HG03378 (cell line): ENCODE measurements at regions not wholly inside any gene's neighbourhood (a gene's known extent, or its start where the extent isn't known, plus 50 kb on each side); places are given as distances from the start of the nearest gene placed in this dataset.
"Not testable (repeated sequence)": the region's sequence is repeated elsewhere in the genome, so short reads cannot be mapped to it uniquely, and the experiment has no call there.

ENCODE experiments used
- ATAC-seq: cut with Tn5 transposase; IDR thresholded peaks from one replicate; pipeline ENCODE4 v1.9.1; 2021; ENCODE audit warnings: mild to moderate bottlenecking, moderate library complexity; ENCODE audit not compliant: unreplicated experiment

DNA sequence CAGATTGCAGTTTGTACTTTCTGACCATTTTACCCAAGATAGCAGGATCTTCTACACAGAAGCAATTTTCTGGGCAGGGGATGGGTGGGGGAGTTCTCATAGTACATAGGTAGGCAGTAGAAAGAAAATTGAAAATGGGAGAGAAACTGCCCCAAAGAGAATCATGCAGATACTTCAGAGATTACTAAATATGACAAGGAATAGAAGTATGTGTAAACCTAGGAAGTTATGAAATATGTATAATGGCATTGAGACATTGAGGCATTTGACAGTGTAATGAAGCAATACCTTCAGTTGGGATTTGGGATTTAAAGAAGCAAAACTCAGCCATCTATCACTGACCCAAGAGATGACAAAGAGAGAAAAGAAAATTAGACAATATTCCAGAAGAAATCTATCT lies 233.0 kb downstream of the PTN start:
- ATAC-seq, result no peak

GRCh38 chr7:137110091-137110509 lies 233.4 kb downstream of the PTN start:
- no peak for ATAC-seq

DNA sequence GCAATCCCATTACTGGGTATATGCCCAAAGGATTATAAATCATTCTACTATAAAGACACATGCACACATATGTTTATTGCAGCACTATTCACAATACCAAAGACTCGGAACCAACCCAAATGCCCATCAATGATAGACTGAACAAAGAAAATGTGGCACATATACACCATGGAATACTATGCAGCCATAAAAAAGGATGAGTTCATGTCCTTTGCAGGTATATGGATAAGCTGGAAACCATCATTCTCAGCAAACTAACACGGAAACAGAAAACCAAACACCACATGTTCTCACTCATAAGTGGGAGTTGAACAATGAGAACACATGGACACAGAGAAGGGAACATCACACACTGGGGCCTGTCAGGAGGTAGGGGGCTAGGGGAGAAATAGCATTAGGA lies 235.7 kb downstream of the PTN start:
- ATAC-seq, result not testable (repeated sequence)

- ATAC-seq, result not testable (repeated sequence)
Measured at GRCh38 chr7:137103526-137103925, 235.1 kb downstream of the CHRM2 start.

DNA sequence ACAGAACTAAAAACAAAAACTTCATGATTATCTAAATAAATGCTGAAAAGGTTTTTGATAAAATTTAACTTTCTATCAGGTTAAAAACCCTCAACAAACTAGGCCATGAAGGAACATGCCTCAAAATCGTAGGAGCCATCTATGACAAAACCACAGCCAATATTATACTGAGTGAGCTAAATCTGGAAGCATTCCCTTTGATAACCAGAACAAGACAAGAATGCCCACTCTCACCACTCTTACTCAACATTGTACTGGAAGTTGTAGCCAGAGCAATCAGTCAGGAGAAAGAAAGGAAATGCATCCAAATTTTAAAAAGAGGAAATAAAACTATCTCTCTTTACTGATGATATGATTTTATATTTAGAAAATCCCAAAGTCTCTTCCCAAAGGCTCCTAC lies 228.7 kb downstream of the CHRM2 start:
- no peak for ATAC-seq

DNA sequence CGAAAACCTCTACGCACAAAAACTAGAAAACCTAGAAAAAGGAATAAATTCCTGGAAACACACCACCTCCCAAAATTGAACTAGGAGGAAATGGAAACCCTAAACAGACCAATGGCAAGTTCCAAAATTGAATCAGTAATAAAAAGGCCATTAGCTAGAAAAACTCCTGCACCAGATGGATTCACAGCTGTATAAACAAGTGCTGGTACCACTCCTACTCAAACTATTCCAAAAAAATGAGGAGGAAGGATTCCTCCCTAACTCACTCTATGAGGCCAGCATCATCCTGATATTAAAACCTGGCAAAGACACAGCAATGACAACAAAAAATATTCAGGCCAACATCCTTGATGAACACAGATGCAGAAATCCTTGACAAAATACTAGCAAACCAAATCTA lies 228.2 kb downstream of the CHRM2 start:
- ATAC-seq, result no peak

DNA sequence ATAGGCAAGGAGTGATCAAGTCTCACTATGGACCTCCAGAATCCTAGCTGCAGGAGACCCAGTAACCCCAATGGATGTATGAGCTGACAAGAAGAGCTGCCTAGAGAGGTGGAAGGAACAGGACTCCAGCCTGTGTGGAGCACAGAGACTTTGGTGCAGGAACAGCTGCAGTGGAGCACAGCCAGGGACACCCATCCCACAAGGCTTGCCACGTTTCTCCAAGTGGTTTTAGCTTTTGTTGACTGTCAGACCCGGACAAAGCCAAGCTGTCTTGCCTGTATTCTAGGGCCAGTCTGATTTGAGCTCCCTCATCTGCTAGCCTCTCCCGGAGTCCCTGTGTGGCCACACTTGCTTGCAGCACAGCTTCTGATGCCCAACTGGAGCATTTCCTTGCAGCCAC lies 224.7 kb downstream of the CHRM2 start:
- no peak for ATAC-seq

DNA sequence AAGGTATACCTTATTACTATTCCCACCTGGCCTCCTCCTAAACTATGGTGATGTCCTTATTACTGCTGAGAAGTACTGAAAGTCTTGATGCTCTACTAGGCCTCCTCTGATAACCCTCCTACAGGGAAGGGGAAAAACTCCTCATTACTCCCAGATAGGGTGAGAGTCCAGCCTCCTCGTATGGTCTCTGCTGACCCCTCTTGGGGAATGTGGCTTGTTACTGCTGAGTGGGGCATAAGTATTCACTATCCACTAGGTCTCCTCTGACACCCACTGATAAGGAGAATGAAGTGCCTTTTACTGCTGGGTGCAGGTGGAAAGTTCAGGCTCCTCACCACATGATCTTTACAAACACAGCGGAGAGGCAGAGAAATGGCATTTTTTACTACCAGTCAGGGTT lies 222.9 kb downstream of the CHRM2 start:
- no peak for ATAC-seq

DNA sequence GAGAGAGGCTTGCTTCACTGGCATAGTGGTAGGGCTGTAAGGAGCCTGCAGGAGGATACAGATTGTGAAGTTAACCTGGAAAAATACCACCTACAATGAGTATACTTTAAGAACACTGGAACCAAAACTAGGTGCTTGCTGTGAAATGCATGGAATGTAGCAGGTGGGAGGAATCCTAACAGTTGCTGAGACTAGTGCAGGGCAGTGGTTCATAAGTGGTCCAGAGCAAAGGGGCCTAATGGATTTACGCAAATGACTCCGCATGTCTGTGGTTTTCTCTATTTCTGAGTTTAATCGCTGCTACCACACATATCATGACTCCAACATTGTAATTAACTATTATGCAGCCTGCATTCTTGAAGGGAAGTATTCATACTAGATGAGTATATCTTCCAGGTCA lies 218.4 kb downstream of the CHRM2 start:
- no peak for ATAC-seq

DNA sequence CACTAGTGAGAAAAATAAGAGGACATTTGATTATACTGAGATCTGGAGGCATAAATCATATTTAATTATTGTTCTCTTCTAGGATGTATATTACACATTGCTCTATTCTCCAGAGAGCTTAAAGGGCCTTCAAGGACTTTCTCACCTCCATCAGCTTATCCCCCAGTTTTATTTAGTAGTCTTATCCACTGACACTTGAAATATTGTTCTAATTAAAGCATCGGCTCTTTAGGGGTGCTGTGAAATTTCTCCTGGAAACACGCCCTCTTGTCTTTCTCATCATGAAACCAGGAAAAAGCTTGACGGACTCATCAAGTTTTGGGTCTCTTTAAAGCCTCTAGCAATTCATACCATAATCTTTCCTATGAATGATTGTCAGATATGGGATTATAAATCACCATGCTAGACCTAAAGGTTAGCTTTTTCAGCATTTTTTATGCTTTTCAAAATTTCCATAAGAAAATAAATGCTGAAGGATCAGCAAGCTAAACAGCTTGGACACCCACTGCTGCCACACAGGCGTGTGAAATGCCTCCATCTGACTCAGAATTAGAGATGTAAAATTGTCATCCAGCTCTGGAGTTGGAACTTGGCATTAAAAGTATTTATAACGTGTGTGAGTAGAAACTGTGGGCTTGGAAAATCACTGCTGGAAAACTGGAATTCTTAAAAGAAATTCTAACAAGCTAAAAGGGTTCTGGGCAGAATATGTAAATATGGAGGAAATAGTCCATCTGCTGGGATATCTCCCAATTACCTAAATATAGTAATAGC lies 216.3 kb downstream of the CHRM2 start:
- ATAC-seq, result no peak

- no peak for ATAC-seq
Measured at GRCh38 chr7:137082391-137082790, 213.9 kb downstream of the CHRM2 start.

DNA sequence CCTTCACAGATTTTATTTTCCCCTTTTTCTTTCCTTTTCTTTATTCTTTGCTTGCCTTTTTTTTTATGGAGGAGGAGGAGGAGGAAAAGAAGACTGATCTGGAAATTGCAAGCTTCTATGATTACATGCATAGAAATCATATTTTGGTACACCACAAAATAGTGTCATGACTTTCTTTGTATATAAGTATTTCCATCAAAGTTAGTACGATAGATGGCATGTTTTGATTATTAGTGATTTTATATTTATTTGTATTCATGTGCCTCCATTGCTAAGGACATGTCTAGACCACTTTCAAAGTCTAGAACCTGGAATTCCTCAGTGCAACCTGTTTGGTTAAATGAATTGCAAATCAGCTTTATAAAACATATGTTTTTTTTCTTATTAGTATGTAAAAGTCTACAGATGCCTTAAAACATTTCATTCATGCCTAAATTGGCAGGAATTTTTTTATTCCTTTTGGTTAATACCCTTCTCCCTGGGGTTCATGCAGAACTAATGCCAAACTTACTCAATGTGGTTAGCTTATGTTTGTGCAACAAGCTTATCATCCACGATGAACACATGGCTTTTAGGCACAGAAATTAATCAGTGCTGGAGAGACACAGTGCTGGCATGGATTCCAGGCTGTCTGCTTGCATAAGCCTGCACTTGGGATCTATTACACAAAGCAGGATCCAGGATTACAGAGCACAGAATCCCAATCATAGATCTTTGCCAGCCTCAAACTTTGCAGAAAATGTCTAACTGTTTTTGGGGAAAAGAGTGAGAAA lies 213.1 kb downstream of the CHRM2 start:
- ATAC-seq, result no peak

DNA sequence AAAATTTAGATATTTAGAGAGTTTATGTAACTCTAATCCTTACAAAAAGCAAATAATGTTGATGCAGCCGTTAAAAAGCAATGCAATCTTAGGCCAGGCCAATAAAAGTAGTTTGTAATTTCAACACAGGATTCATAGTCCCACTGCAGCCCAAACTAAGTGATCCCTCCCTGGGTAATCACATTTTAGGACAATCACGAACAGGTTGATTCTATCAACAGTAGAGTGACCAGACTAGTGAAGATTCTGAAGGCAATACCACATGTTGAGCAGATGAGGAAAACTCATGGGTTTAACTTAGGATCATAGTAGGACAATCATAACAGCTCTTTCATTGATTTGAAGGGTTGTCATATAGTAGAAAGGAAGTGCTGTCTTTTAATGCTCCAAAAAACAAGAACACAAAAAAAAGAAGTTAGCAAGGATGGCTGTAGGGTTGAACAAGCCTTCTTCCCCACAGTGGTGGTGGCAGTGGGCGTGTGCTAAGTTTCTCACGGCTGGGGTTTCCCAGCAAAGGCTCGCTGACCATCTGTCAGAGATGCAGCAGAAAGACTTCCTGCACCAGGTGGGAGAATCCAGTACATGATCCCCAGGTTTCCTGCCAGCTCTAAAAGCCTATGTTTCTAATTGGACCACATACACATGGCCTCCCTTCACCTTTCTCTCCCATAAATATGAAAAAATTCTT lies 212.2 kb downstream of the CHRM2 start:
- ATAC-seq, result peak; percentile 73

DNA sequence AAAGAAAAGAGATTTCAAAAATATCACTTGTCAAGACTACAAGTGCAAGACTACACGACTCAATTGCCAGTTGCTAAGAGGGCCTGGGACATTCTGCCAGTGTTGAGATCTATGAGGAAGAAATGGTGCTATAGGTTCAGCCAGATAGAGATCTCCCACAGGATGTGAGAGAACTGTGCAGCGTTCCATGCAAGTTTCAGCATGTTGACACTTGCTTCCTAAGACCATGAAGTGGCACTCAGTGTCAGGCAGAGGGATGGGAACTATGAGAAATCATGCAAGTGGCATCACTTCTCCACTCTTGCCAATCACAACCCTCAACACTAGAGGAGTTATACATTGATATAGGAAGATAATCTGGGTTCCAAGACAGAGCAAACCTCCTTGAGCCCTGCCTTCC lies 210.3 kb downstream of the CHRM2 start:
- ATAC-seq, result no peak

- ATAC-seq, result no peak
Measured at GRCh38 chr7:137074391-137075030, 206.1 kb downstream of the CHRM2 start.

DNA sequence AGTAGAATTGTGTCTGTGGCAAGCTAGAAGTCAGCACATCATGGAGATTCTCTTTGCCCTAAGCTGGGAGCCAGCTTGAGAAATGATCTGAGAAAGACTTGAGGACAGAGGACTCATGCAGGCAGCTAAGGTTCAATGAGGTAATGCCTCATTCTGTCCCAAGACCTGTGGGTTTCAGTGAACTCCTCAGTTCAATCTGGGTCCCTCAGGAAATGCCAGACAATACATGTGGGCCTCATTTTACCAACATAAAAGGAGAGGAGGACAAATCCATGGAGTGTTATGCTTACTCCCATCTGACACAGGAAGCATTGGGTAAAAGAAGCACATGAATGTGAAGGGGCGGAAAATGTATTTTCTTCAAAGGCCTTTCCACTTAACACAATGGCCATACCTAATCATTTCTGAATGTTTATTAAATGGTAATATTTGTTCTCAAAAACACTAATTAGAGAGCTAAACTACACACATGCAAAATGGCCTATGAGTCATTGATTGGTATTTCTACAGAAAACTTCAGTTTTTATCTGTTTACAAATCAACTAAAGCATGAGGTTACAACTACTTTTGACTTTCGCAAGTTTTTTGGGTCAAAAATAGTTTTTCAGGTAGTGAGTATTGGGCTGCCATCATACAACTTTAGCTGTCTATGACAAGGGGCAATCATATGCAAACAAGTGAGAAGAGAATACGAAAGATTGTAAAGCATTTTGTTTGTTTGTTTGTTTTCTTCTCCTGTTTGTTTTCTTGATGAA lies 205.3 kb downstream of the CHRM2 start:
- no peak for ATAC-seq
